Inflammatory macrophage treated with lipopolysaccharide for 4 hours (primary cell): ENCODE measurements at regions not wholly inside any gene's neighbourhood (a gene's known extent, or its start where the extent isn't known, plus 50 kb on each side); places are given as distances from the start of the nearest gene placed in this dataset.

Experiments
- DNase-seq: peaks from one replicate; pipeline ENCODE4 v3.0.0-alpha.2; 2020

- no peak for DNase-seq
Observed at GRCh38 chr1:23614032-23614660, 54.8 kb upstream of the ID3 start.

DNA sequence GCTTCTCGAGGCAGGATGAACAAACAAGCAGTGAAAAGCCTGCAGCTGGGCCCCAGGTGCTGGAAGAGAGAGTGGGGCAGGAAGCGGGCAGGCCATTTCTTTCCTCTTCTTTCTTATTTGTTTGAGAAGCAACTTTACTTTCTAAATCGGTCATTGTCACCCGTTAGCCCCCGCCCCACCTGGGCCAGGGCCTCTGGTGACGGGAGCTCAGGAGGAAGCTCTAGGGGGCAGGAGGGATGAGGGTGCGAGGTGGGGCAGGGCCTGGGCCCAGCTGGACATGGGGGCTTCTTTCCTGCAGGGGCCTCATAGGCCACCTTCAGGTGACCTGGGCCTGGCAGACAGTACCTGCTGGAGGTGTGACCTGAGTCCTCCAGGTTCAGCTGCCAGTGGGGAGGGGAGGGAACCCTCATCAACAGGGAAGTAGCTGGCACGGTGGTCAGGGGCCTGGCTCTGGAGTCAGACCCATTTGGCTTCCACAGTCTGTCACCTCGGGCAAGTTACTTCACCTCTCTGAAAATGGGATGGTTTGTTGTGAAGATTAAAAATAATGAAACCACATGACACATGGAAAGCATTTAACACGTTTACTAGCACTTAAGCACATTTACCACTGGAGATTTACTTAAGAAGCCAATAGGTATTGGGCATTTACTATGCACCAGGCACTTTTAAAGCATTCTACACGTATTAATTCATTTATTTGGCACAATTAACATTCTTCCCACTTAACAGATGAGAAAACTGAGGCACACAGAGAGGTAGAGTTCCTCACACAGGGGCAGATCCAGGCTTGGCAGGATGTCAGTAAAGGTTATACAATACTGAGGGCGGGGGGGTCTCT is 54.1 kb upstream of the ID3 start:
- DNase-seq, result no peak

- DNase-seq, result no peak
Observed at GRCh38 chr1:23611601-23612327, 52.5 kb upstream of the ID3 start.

- no peak for DNase-seq
Observed at GRCh38 chr1:23610677-23611076, 51.4 kb upstream of the ID3 start.

- DNase-seq, result no peak
Observed at GRCh38 chr1:23609971-23610370, 50.7 kb upstream of the ID3 start.
